Common myeloid progenitor, CD34-positive (primary cell): ENCODE measurements at regions not wholly inside any gene's neighbourhood (a gene's known extent, or its start where the extent isn't known, plus 50 kb on each side); places are given as distances from the start of the nearest gene placed in this dataset.

ENCODE experiments used
- CTCF ChIA-PET: fragments of 350-600 bp; sonication (Branson Sonifier 250); formaldehyde crosslinking; loops from one replicate; lab custom pipeline; 2021; ENCODE audit warnings: antibody characterized with exemption; lab: Charles Lee
- POLR2A ChIA-PET: fragments of 350-600 bp; sonication (Branson Sonifier 250); formaldehyde crosslinking; loops from one replicate; lab custom pipeline; 2021; ENCODE audit warnings: antibody characterized with exemption; lab: Charles Lee
- DNase-seq, 3 donors: peaks; one replicate each; pipeline versions ENCODE4 v3.0.0 to v3.0.0-alpha.2; 2013
- H3K27ac ChIP-seq, 2 experiments: 1 replicate in 1 of 2; 2 replicates in 1 of 2; pipeline ENCODE4 v1.7.0; 2013; ENCODE audit warnings: inconsistent platforms in 2 of 2, low read length in 2 of 2, mild to moderate bottlenecking in 2 of 2, low read depth in 1 of 2, moderate library complexity in 1 of 2; ENCODE audit not compliant: severe bottlenecking in 2 of 2, insufficient read depth in 1 of 2, poor library complexity in 1 of 2
- H3K27me3 ChIP-seq, 5 experiments: replicated peaks in 2 of 5; 1 replicate in 3 of 5; 2 replicates in 2 of 5; pipeline versions ENCODE4 v1.6.1 to v1.7.0; 2013; ENCODE audit warnings: low read length in 4 of 5, mild to moderate bottlenecking in 2 of 5, moderate library complexity in 2 of 5, inconsistent platforms in 1 of 5; ENCODE audit not compliant: insufficient read depth in 5 of 5, control insufficient read depth in 4 of 5
- H3K36me3 ChIP-seq, 4 experiments: 1 replicate in 2 of 4; 2 replicates in 2 of 4; pipeline versions ENCODE4 v1.6.1 to v1.7.0; 2013; ENCODE audit warnings: low read length in 3 of 4, control low read depth in 1 of 4, mild to moderate bottlenecking in 1 of 4; ENCODE audit not compliant: control insufficient read depth in 4 of 4, insufficient read depth in 4 of 4
- H3K4me1 ChIP-seq, 4 experiments: 1 replicate in 3 of 4; 2 replicates in 1 of 4; pipeline versions ENCODE4 v1.6.1 to v1.7.1; 2013; ENCODE audit warnings: low read length in 3 of 4, mild to moderate bottlenecking in 3 of 4, control low read depth in 1 of 4, inconsistent platforms in 1 of 4, moderate library complexity in 1 of 4; ENCODE audit not compliant: control insufficient read depth in 4 of 4, insufficient read depth in 4 of 4; ENCODE audit errors: control extremely low read depth in 1 of 4
- H3K4me3 ChIP-seq, 7 experiments: 1 replicate in 4 of 7; 2 replicates in 3 of 7; pipeline versions ENCODE4 v1.5.1 to v1.7.0; 2013; ENCODE audit warnings: mild to moderate bottlenecking in 7 of 7, low read length in 6 of 7, moderate library complexity in 6 of 7, inconsistent platforms in 2 of 7, low read depth in 2 of 7, control low read depth in 1 of 7; ENCODE audit not compliant: insufficient read depth in 4 of 7, control insufficient read depth in 1 of 7; ENCODE audit errors: extremely low read depth in 1 of 7
- H3K9me3 ChIP-seq, 5 experiments: 1 replicate in 4 of 5; 2 replicates in 1 of 5; pipeline versions ENCODE4 v1.6.1 to v1.7.1; 2013; ENCODE audit warnings: low read length in 4 of 5, mild to moderate bottlenecking in 2 of 5, inconsistent platforms in 1 of 5, low read depth in 1 of 5, moderate library complexity in 1 of 5; ENCODE audit not compliant: control insufficient read depth in 4 of 5, insufficient read depth in 2 of 5; ENCODE audit errors: control extremely low read depth in 1 of 5
- WGBS: methylation state at CpG from one replicate; pipeline ENCODE4 v1.1.5; 2013; ENCODE audit not compliant: insufficient coverage; 5-methylcytosine and 5-hydroxymethylcytosine counted together

DNA sequence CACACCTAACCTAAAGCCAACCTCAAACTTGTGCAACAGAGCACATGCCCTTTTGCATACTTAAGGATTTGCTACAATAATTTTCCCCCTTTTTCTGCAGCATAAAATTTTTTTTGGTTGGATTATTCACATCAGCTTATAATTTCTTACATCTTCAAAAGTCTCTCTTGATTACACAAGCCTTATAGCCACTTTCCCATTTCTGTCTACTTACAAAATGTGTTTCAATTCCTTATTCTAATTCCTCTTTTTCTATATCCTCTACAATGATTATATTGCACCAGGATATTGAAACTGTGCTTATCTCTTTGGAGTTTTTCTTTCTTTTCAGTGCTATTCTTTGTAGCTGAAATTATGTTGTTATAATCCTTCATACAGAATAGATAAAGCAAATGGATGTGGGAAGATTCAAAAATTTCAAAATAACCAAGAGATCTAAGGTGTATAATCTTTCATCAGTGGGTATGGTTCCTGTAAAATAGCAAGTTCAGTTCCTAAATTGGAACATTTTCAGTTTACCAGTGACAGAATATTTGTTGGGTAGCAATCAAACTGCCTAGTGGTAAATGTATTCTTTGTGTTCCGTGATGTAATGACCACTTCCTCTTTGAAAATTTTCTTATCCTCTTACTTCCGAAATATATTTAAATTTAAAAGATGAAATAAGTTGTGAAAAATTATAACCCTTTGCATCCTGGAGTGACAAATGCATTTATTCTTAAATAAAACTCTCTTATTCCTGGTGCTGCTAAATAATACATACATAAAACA lies 386.8 kb upstream of the CHD1 start:
- Histone ChIP-seq H3K9me3 (no peaks in the 10 kb centered on the region), H3K4me3 (no peak overlapping the region), H3K4me1 (no peaks in the 10 kb centered on the region), H3K27ac (no peak overlapping the region), H3K27me3 (no peaks in the 10 kb centered on the region), H3K36me3 (no peaks in the 10 kb centered on the region)
- ChIA-PET CTCF (no interaction called here), POLR2A (no interaction called here)
- no peak for DNase-seq
- WGBS: no CpG with 5 or more reads among the region's 2 CpGs

- no peaks in the 10 kb centered on the region for H3K27me3 ChIP-seq
- 100% methylated on average over 2 of the region's 2 CpGs for WGBS
- H3K9me3 ChIP-seq: no peaks in the 10 kb centered on the region
- ChIA-PET POLR2A (no interaction called here), CTCF (no interaction called here)
- no peak overlapping the region for H3K27ac ChIP-seq
- no peaks in the 10 kb centered on the region for H3K4me1 ChIP-seq
- no peak overlapping the region for H3K4me3 ChIP-seq
- DNase-seq: no peak
- H3K36me3 ChIP-seq: no peaks in the 10 kb centered on the region
Observed at GRCh38 chr5:99314721-99315120, 385.9 kb upstream of the CHD1 start.

GRCh38 chr5:99308131-99308530 lies 379.3 kb upstream of the CHD1 start:
- H3K4me3 ChIP-seq: no peak overlapping the region

GRCh38 chr5:99305045-99305580 lies 376.3 kb upstream of the CHD1 start:
- 88% methylated on average over 2 of the region's 4 CpGs for WGBS
- ChIA-PET CTCF (no interaction called here), POLR2A (no interaction called here)
- Histone ChIP-seq H3K36me3 (no peaks in the 10 kb centered on the region), H3K27me3 (no peaks in the 10 kb centered on the region), H3K27ac (no peak overlapping the region), H3K4me3 (no peak overlapping the region), H3K4me1 (no peaks in the 10 kb centered on the region), H3K9me3 (no peaks in the 10 kb centered on the region)
- DNase-seq: no peak

More at GRCh38 chr5:99308131-99308530, 379.3 kb upstream of the CHD1 start:
- ChIA-PET CTCF (no interaction called here), POLR2A (no interaction called here)
- WGBS: no CpG with 5 or more reads among the region's 1 CpG
- H3K36me3 ChIP-seq: no peaks in the 10 kb centered on the region
- H3K27ac ChIP-seq: no peak overlapping the region
- H3K27me3 ChIP-seq: no peaks in the 10 kb centered on the region
- no peaks in the 10 kb centered on the region for H3K9me3 ChIP-seq
- no peak for DNase-seq
- no peaks in the 10 kb centered on the region for H3K4me1 ChIP-seq

- H3K27me3 ChIP-seq: no peaks in the 10 kb centered on the region
- DNase-seq: no peak
- ChIA-PET POLR2A (no interaction called here), CTCF (no interaction called here)
- H3K9me3 ChIP-seq: peaks cover 0 to 1% (median 0%) of the 10 kb centered on the region in 5 experiments
- WGBS: no CpG with 5 or more reads among the region's 1 CpG
- no peaks in the 10 kb centered on the region for H3K4me1 ChIP-seq
- H3K4me3 ChIP-seq: no peak overlapping the region
- H3K27ac ChIP-seq: no peak overlapping the region
- no peaks in the 10 kb centered on the region for H3K36me3 ChIP-seq
Observed at GRCh38 chr5:99285606-99286005, 356.8 kb upstream of the CHD1 start.

- Histone ChIP-seq H3K36me3 (no peaks in the 10 kb centered on the region), H3K27me3 (no peaks in the 10 kb centered on the region), H3K27ac (no peak overlapping the region), H3K4me1 (no peaks in the 10 kb centered on the region), H3K4me3 (no peak overlapping the region), H3K9me3 (no peaks in the 10 kb centered on the region)
- CTCF ChIA-PET: no interaction called here
- POLR2A ChIA-PET: no interaction called here
- no peak for DNase-seq
- 100% methylated on average over 1 of the region's 1 CpG for WGBS
Observed at GRCh38 chr5:99275128-99275527, 346.3 kb upstream of the CHD1 start.

- Histone ChIP-seq H3K4me3 (no peak overlapping the region), H3K9me3 (no peaks in the 10 kb centered on the region), H3K4me1 (no peaks in the 10 kb centered on the region), H3K27ac (no peak overlapping the region), H3K27me3 (no peaks in the 10 kb centered on the region), H3K36me3 (no peaks in the 10 kb centered on the region)
- CTCF ChIA-PET: no interaction called here
- WGBS: 86% methylated on average over 1 of the region's 2 CpGs
- no peak for DNase-seq
- POLR2A ChIA-PET: no interaction called here
Observed at GRCh38 chr5:99272576-99272975, 343.8 kb upstream of the CHD1 start.
